Nephron (organoid): ENCODE measurements at regions not wholly inside any gene's neighbourhood (a gene's known extent, or its start where the extent isn't known, plus 50 kb on each side); places are given as distances from the start of the nearest gene placed in this dataset.

Experiments
- H3K27ac Mint-ChIP-seq, 3 experiments: 2 replicates each; pipeline ENCODE4 v1.8.0; 2020; ENCODE audit warnings: mixed read lengths in 3 of 3, mild to moderate bottlenecking in 2 of 3, moderate library complexity in 1 of 3
- H3K27me3 Mint-ChIP-seq: 2 replicates; pipeline ENCODE4 v1.8.0; 2021; ENCODE audit warnings: low read depth, mild to moderate bottlenecking, moderate library complexity, mixed read lengths
- H3K36me3 Mint-ChIP-seq: 2 replicates; pipeline ENCODE4 v1.8.0; 2020; ENCODE audit warnings: low read depth, mixed read lengths
- H3K4me1 Mint-ChIP-seq: 2 replicates; pipeline ENCODE4 v1.8.0; 2020; ENCODE audit warnings: mixed read lengths
- H3K4me3 Mint-ChIP-seq, 3 experiments: 2 replicates each; pipeline ENCODE4 v1.8.0; 2020; ENCODE audit warnings: mild to moderate bottlenecking in 3 of 3, mixed read lengths in 3 of 3, moderate library complexity in 2 of 3
- H3K9me3 Mint-ChIP-seq: 2 replicates; pipeline ENCODE4 v1.8.0; 2020; ENCODE audit warnings: mixed read lengths
- TF ChIP-seq, protein P1 (sequence below), 3 experiments: fragments of 200-600 bp; sonication (generic); IDR thresholded peaks; one replicate each; pipeline ENCODE4 v1.5.0; 2021; ENCODE audit warnings: antibody characterized with exemption in 3 of 3; ENCODE audit not compliant: unreplicated experiment in 3 of 3

DNA sequence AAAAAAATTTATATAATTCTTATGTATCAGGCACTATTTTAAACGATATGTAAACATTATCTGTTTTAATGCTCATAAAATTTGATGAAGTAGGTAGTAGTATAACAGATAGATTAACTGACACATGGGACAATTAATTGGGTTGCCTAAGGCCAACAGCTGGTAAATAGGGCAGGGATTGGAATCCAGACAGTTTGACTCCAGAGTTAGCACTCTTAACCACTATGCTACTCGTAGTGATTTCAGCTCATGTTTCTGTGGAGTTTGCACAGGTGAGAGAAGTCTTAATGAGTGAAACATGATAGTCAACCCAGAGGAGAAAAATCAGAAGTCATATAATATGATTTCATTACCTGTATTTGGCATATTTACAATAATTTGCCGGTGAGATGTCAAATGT is 126.0 kb upstream of the WDFY3 start:
- Mint-ChIP-seq H3K27me3 (no peaks in the 10 kb centered on the region), H3K27ac (no peak overlapping the region), H3K36me3 (no peaks in the 10 kb centered on the region), H3K9me3 (peaks cover 16% of the 10 kb centered on the region), H3K4me1 (no peaks in the 10 kb centered on the region), H3K4me3 (no peak overlapping the region)
- TF ChIP-seq, protein P1, sequence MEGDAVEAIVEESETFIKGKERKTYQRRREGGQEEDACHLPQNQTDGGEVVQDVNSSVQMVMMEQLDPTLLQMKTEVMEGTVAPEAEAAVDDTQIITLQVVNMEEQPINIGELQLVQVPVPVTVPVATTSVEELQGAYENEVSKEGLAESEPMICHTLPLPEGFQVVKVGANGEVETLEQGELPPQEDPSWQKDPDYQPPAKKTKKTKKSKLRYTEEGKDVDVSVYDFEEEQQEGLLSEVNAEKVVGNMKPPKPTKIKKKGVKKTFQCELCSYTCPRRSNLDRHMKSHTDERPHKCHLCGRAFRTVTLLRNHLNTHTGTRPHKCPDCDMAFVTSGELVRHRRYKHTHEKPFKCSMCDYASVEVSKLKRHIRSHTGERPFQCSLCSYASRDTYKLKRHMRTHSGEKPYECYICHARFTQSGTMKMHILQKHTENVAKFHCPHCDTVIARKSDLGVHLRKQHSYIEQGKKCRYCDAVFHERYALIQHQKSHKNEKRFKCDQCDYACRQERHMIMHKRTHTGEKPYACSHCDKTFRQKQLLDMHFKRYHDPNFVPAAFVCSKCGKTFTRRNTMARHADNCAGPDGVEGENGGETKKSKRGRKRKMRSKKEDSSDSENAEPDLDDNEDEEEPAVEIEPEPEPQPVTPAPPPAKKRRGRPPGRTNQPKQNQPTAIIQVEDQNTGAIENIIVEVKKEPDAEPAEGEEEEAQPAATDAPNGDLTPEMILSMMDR (IDR thresholded peaks at IDR 0.05; ENCODE audit: unreplicated experiment in 3 of 3), result no peak

DNA sequence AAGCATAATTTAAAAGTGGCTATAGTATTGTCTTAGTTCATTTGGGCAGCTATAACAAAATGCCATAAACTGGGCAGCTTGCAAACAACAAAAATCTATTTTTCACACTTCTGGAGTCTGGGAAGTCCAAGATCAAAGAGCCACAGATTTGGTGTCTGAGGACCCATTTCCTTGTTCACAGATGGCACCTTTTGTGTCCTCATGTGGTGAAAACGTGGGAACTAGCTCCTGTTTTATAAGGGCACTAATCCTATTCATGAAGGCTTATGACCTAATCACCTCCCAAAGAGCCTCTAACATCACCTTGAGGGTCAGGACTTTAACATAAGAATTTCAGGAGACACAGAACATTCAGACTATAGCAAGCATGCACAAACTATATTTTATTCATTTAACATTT is 126.5 kb upstream of the WDFY3 start:
- Mint-ChIP-seq H3K27ac (no peak overlapping the region), H3K36me3 (no peaks in the 10 kb centered on the region), H3K9me3 (peaks cover 20% of the 10 kb centered on the region), H3K27me3 (no peaks in the 10 kb centered on the region), H3K4me3 (no peak overlapping the region), H3K4me1 (no peaks in the 10 kb centered on the region)
- TF ChIP-seq, protein P1 (IDR thresholded peaks at IDR 0.05; ENCODE audit: unreplicated experiment in 3 of 3), result no peak

DNA sequence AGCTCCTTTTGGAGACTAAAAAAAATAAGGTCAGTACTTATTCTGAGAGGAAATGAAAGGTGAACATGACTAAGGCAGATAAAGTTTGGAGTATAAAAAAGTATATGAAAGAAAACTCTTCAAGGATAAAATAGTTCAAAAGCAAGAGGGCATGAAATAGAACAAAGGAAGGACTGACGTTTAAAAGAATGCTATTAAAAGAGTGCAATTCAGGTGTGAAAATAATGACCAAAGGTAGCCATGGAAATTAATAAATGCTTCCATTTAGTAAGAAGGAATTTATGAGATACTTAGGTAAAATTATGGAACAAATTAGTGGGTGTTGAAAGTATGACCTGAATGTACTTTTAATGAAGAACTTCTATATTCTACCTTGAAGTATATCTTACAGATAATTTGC is 128.2 kb upstream of the WDFY3 start:
- TF ChIP-seq, protein P1 (IDR thresholded peaks at IDR 0.05; ENCODE audit: unreplicated experiment in 3 of 3), result no peak
- Mint-ChIP-seq H3K27ac (no peak overlapping the region), H3K36me3 (no peaks in the 10 kb centered on the region), H3K4me1 (no peaks in the 10 kb centered on the region), H3K27me3 (no peaks in the 10 kb centered on the region), H3K4me3 (no peak overlapping the region), H3K9me3 (peaks cover 20% of the 10 kb centered on the region)

DNA sequence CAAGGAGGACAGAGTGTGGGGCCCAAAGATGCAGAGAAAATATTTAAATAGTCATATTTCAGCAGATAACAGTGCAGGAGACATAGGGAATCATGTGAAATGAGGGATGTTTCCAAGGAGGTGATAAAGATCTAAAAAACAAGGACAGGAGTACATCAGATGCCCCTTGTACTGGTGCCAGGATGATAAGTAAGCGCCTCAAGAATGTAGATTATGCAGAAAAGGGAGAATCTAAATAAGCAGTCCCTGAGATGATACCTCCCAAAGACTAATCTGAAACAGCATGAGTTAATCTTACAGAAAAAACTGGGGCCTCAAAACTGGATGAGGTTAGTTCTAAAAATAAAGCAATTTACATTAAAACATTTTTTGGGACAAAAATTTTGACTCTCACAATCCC is 136.1 kb upstream of the WDFY3 start:
- H3K4me1 Mint-ChIP-seq, result no peaks in the 10 kb centered on the region
- H3K4me3 Mint-ChIP-seq, result no peak overlapping the region
- peaks cover 14% of the 10 kb centered on the region for H3K9me3 Mint-ChIP-seq
- no peak overlapping the region for H3K27ac Mint-ChIP-seq
- no peaks in the 10 kb centered on the region for H3K27me3 Mint-ChIP-seq
- TF ChIP-seq, protein P1 (IDR thresholded peaks at IDR 0.05; ENCODE audit: unreplicated experiment in 3 of 3), result no peak
- no peaks in the 10 kb centered on the region for H3K36me3 Mint-ChIP-seq

DNA sequence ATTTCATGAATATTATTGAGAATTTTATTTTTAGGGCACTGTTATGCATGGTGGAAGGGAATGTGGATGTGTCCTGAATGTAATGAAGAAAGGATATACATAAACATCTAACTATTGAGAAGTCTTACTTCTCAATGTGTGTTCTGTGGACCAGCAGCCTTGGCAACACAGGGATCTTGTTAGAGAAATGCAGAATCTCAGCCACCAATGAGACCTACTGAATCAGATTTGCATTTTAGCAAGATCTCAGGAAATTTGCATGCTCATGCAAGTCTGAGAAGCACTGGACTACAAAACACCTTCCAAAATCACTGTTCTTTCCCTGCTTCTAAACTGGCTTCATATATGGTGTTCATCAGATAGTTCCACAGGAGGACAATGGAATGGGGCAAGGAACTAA is 139.7 kb upstream of the WDFY3 start:
- H3K27me3 Mint-ChIP-seq, result no peaks in the 10 kb centered on the region
- H3K4me1 Mint-ChIP-seq, result no peaks in the 10 kb centered on the region
- H3K27ac Mint-ChIP-seq, result no peak overlapping the region
- TF ChIP-seq, protein P1 (IDR thresholded peaks at IDR 0.05; ENCODE audit: unreplicated experiment in 3 of 3), result no peak
- H3K9me3 Mint-ChIP-seq, result no peaks in the 10 kb centered on the region
- no peaks in the 10 kb centered on the region for H3K36me3 Mint-ChIP-seq
- no peak overlapping the region for H3K4me3 Mint-ChIP-seq

DNA sequence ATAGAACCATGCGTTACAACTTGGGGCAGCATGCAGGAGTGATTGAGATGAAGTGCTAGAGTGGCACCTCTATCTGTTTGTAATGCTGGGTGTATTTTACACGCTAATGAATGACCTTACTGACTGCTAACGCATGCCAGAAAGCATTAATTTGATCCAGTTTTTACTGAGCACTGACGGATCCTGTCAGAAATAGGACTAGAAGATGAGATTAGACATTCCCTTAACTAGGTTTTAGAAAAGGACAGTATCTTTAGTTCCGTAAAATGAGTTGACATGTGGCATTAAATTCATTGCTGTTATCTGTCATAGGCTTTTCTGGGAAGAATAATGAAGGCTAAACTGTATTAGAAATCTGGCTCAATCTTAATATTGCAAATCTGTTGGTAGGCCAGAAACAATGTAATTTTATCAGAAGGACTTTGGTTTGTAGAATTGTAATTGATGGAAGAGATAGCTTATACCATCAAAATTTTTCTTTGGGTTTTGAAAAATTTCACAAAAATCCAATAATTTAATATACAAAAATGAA is 140.4 kb upstream of the WDFY3 start:
- Mint-ChIP-seq H3K4me3 (no peak overlapping the region), H3K4me1 (no peaks in the 10 kb centered on the region), H3K27ac (no peak overlapping the region), H3K27me3 (no peaks in the 10 kb centered on the region), H3K36me3 (no peaks in the 10 kb centered on the region), H3K9me3 (no peaks in the 10 kb centered on the region)
- TF ChIP-seq, protein P1 (IDR thresholded peaks at IDR 0.05; ENCODE audit: unreplicated experiment in 3 of 3), result no peak
